ENCODE measurements at regions not wholly inside any gene's neighbourhood (a gene's known extent, or its start where the extent isn't known, plus 50 kb on each side); places are given as distances from the start of the nearest gene placed in this dataset.

DNA sequence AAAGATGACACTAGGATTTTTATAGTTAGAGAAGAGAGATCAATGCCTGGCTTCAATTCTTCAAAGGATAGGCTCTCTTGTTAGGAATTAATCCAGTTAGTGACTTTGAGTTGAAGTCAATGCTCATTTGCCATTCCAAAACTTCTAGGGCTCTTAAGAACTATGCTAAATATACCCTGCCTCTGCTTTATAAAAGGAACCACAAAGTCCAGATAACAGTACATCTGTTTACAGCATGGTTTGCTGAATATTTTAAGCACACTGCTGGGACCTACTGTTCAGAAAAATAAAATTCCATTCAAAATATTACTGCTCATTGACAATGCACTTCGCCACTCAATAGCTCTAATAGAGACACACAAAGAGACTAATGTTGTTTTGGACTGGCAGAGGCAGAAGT is 786.6 kb upstream of the DPPA4 start:
- DNase-seq, result no peak
- Histone ChIP-seq H3K9me3 (no peaks in the 10 kb centered on the region), H3K4me1 (no peaks in the 10 kb centered on the region), H3K4me3 (no peak overlapping the region), H3K36me3 (no peaks in the 10 kb centered on the region), H3K27me3 (no peaks in the 10 kb centered on the region), H3K27ac (no peak overlapping the region)
- intact Hi-C loops (cut with DNase I), result no loop called here
- TF ChIP-seq, protein P1, sequence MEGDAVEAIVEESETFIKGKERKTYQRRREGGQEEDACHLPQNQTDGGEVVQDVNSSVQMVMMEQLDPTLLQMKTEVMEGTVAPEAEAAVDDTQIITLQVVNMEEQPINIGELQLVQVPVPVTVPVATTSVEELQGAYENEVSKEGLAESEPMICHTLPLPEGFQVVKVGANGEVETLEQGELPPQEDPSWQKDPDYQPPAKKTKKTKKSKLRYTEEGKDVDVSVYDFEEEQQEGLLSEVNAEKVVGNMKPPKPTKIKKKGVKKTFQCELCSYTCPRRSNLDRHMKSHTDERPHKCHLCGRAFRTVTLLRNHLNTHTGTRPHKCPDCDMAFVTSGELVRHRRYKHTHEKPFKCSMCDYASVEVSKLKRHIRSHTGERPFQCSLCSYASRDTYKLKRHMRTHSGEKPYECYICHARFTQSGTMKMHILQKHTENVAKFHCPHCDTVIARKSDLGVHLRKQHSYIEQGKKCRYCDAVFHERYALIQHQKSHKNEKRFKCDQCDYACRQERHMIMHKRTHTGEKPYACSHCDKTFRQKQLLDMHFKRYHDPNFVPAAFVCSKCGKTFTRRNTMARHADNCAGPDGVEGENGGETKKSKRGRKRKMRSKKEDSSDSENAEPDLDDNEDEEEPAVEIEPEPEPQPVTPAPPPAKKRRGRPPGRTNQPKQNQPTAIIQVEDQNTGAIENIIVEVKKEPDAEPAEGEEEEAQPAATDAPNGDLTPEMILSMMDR (IDR thresholded peaks at IDR 0.05), result no peak
- no peak for ATAC-seq

DNA sequence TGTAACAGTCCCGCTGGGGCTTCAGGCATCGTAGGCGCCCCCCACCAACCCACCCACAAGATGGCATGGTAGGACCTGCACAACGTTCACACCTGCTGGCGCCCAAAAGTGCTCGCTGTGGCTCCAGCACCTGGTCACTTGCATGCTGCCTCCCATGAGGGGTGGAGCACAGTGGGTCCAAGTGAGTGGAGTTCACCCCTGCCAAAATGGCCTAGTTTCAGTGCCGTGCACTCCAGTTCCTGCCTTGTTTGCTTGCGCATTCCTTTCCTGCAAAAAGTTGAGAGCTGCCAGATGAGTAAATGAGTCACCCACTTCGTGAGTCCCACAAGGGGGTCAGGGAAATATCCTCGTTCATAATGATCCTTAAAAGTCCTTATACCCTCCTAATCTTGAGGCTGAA is 788.7 kb upstream of the DPPA4 start:
- H3K36me3 ChIP-seq, result no peaks in the 10 kb centered on the region
- ATAC-seq (peak; percentile 97), DNase-seq (peak; percentile 69)
- H3K27ac ChIP-seq, result no peak overlapping the region
- TF ChIP-seq, protein P1 (IDR thresholded peaks at IDR 0.05), result no peak
- intact Hi-C loops (cut with DNase I), result no loop called here
- no peak overlapping the region for H3K4me3 ChIP-seq
- H3K27me3 ChIP-seq, result no peaks in the 10 kb centered on the region
- no peaks in the 10 kb centered on the region for H3K9me3 ChIP-seq
- H3K4me1 ChIP-seq, result no peaks in the 10 kb centered on the region

DNA sequence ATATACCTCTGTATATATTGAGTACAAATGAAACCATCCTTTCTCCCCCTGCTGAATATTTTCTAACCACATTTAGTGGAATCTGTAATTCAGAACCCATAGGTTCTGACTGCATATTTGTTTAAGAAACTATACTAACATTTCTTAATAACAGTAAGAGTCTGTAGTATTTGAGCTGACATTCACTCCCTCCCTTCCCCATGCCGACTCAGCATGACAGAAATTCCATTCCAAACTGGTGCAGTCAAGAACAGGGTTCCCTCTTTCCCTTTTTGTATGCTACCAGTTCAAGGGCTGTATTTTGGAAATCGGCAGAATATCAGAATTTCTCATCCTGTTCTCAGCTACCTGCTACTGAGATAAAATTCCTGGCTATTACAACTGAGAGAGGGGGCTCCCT is 796.6 kb upstream of the DPPA4 start:
- TF ChIP-seq, protein P1 (IDR thresholded peaks at IDR 0.05), result no peak
- Histone ChIP-seq H3K36me3 (no peaks in the 10 kb centered on the region), H3K9me3 (no peaks in the 10 kb centered on the region), H3K4me1 (no peaks in the 10 kb centered on the region), H3K27ac (no peak overlapping the region), H3K27me3 (no peaks in the 10 kb centered on the region), H3K4me3 (no peak overlapping the region)
- ATAC-seq (no peak), DNase-seq (no peak)
- intact Hi-C loops (cut with DNase I), result no loop called here

DNA sequence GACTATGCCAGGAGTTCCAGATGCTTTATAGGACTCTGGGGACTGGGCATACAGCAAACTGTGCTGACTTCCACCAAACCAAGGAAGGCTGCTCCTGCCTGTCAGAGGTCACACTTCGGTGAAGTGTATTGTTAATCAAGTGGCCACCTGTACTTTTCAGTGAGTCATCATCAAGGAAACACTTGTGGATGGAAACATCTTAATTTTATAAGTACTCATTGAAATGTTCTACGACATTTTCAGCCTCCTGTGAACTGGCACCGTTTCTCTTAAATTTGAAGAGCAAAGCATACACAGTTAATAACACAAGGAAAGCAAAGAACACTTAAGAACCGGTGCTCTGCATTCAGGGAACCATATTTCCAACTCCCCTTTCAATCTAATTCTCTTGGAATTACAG is 801.7 kb upstream of the DPPA4 start:
- Histone ChIP-seq H3K27me3 (no peaks in the 10 kb centered on the region), H3K4me3 (no peak overlapping the region), H3K36me3 (no peaks in the 10 kb centered on the region), H3K9me3 (no peaks in the 10 kb centered on the region), H3K4me1 (no peaks in the 10 kb centered on the region), H3K27ac (no peak overlapping the region)
- TF ChIP-seq, protein P1 (IDR thresholded peaks at IDR 0.05), result no peak
- no peak for DNase-seq
- ATAC-seq, result peak; percentile 88
- intact Hi-C loops (cut with DNase I), result no loop called here

DNA sequence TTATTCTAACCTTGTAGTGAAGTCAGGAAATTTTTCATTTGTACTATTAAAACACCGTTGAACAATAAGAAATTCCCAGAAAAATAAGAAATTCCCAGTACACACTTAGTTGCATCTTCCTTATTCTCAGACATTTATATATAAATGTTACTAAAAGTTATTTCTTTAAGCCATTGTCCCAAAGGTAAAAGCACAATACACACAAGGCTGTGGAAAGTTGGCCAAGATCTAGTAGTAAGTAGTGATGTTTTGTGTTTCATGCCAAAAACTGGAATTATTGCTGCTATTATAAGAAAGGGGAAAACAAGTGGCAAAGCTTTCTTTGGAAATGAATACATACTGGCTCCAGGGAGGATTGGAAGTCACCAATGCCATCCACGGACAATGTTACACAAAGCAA is 802.5 kb upstream of the DPPA4 start:
- Histone ChIP-seq H3K4me3 (no peak overlapping the region), H3K27me3 (no peaks in the 10 kb centered on the region), H3K27ac (no peak overlapping the region), H3K9me3 (no peaks in the 10 kb centered on the region), H3K4me1 (no peaks in the 10 kb centered on the region), H3K36me3 (no peaks in the 10 kb centered on the region)
- ATAC-seq, result no peak
- DNase-seq, result no peak
- TF ChIP-seq, protein P1 (IDR thresholded peaks at IDR 0.05), result no peak
- intact Hi-C loops (cut with DNase I), result no loop called here

DNA sequence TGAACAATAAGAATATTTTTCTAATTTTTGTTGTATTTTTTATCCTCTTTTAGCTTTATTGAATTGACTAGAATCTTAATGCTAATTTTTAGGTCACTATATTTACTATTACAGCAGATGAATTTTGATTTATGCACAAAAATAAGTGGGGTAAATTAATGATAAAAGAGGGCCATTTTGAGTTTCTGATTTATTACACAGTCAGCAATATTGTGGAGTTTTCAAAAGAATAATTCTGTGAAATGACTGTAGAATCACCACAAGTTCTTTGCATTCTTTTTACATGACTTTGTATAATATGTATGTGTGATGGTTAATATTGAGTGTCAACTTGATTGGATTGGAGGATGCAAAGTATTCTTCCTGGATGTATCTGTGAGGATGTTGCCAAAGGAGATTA is 812.4 kb upstream of the DPPA4 start:
- no peak overlapping the region for H3K4me3 ChIP-seq
- H3K27ac ChIP-seq, result no peak overlapping the region
- H3K4me1 ChIP-seq, result no peaks in the 10 kb centered on the region
- no peaks in the 10 kb centered on the region for H3K36me3 ChIP-seq
- intact Hi-C loops (cut with DNase I), result no loop called here
- H3K27me3 ChIP-seq, result no peaks in the 10 kb centered on the region
- ATAC-seq (no peak), DNase-seq (no peak)
- TF ChIP-seq, protein P1 (IDR thresholded peaks at IDR 0.05), result no peak
- H3K9me3 ChIP-seq, result no peaks in the 10 kb centered on the region

All from upper lobe of right lung (tissue), 1 donor.